MG63 (cell line): ENCODE measurements at regions not wholly inside any gene's neighbourhood (a gene's known extent, or its start where the extent isn't known, plus 50 kb on each side); places are given as distances from the start of the nearest gene placed in this dataset.
A peak's percentile ranks its signal among the peaks of the same experiment; 100 is the strongest.
"Not testable (repeated sequence)": the region's sequence is repeated elsewhere in the genome, so short reads cannot be mapped to it uniquely, and the experiment has no call there.

Experiments used
- DNase-seq: peaks from one replicate; pipeline ENCODE4 v3.0.0-alpha.2; 2020
- H3K27me3 ChIP-seq: fragments of 250-450 bp; sonication (Bioruptor Pico); 2 replicates; pipeline ENCODE4 v1.5.1; 2020; ENCODE audit warnings: mild to moderate bottlenecking, moderate library complexity
- H3K36me3 ChIP-seq: fragments of 250-450 bp; sonication (Bioruptor Pico); 2 replicates; pipeline ENCODE4 v1.5.1; 2020; ENCODE audit warnings: mild to moderate bottlenecking, moderate library complexity
- H3K4me3 ChIP-seq: fragments of 250-450 bp; sonication (Bioruptor Pico); 2 replicates; pipeline ENCODE4 v1.5.1; 2020; ENCODE audit warnings: mild to moderate bottlenecking, moderate library complexity
- H3K9me3 ChIP-seq: fragments of 250-450 bp; sonication (Bioruptor Pico); 2 replicates; pipeline ENCODE4 v1.5.1; 2020; ENCODE audit warnings: mild to moderate bottlenecking, moderate library complexity

DNA sequence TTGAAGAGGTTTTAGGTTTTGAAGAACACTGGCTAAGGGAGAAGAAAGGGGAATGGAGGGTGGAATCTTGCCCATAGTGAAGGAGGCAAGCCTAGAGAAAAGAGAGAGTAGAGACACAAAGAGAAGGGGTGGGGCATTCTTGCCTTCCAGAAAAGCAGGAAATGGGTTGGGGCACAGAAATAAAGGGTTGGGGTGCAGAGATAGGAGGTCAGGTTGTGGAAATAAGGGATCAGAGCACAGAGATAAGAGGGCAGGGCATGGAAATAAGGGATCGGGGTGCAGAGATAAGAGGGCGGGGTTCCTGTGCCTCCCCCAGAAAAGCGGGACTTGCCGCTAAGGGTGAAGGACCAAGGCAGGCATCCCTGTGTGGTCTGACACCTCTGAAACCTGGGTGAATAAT lies 69.9 kb downstream of the ALG1L2 start:
- H3K27me3 ChIP-seq, H3K9me3 ChIP-seq, H3K36me3 ChIP-seq, DNase-seq, H3K4me3 ChIP-seq: not testable (repeated sequence)

- H3K36me3 ChIP-seq, H3K4me3 ChIP-seq, H3K9me3 ChIP-seq, DNase-seq, H3K27me3 ChIP-seq: not testable (repeated sequence)
These were observed 71.6 kb downstream of the ALG1L2 start for GRCh38 chr3:130153247-130153646.

DNA sequence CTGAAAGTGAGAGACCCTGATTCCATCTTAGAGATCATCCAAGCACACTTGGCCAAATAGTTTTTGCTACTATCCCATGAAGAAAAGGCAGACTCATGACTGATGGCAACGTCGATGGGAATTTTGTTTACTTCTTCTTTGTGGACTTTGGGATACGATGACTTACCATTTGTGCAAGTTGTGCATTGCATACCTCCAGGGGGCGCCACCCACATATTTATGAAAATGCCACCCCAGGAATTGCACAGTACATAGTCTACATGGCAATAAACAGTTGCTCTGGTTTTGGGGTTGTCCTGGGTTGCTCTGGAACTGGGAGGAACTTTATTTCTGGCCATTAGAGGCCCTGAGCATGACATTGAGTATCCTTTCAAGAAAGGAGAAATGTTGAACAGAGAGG lies 73.8 kb downstream of the ALG1L2 start:
- not testable (repeated sequence) for DNase-seq, H3K4me3 ChIP-seq, H3K27me3 ChIP-seq, H3K9me3 ChIP-seq, H3K36me3 ChIP-seq

DNA sequence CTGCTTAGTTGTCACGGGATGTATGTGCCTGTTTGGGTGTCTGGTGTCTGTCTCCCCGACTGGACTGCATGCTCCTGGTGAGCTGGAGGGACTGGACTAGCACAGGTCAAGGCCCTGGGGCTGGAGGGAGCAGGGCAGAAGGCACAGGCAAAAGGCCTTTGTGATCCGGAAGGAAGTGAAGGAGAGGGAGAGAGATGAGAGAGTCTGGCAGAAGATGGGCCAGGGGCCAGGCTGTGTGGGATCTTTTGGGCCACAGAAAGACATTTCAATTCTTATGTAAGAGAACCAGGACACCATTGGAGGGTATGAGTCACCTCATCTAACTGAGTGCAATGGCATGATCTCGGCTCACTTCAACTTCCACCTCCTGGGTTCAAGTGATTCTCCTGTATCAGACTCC lies 85.2 kb downstream of the ALG1L2 start:
- H3K4me3 ChIP-seq, H3K36me3 ChIP-seq, DNase-seq, H3K9me3 ChIP-seq, H3K27me3 ChIP-seq: not testable (repeated sequence)

- H3K36me3 ChIP-seq, DNase-seq, H3K9me3 ChIP-seq, H3K4me3 ChIP-seq, H3K27me3 ChIP-seq: not testable (repeated sequence)
These were observed 93.6 kb downstream of the ALG1L2 start for GRCh38 chr3:130175195-130175594.

- DNase-seq, H3K9me3 ChIP-seq, H3K4me3 ChIP-seq, H3K27me3 ChIP-seq, H3K36me3 ChIP-seq: not testable (repeated sequence)
These were observed 95.0 kb downstream of the ALG1L2 start for GRCh38 chr3:130176476-130177256.

- H3K27me3 ChIP-seq, H3K9me3 ChIP-seq, DNase-seq, H3K36me3 ChIP-seq, H3K4me3 ChIP-seq: not testable (repeated sequence)
These were observed 97.2 kb downstream of the ALG1L2 start for GRCh38 chr3:130178835-130179234.

DNA sequence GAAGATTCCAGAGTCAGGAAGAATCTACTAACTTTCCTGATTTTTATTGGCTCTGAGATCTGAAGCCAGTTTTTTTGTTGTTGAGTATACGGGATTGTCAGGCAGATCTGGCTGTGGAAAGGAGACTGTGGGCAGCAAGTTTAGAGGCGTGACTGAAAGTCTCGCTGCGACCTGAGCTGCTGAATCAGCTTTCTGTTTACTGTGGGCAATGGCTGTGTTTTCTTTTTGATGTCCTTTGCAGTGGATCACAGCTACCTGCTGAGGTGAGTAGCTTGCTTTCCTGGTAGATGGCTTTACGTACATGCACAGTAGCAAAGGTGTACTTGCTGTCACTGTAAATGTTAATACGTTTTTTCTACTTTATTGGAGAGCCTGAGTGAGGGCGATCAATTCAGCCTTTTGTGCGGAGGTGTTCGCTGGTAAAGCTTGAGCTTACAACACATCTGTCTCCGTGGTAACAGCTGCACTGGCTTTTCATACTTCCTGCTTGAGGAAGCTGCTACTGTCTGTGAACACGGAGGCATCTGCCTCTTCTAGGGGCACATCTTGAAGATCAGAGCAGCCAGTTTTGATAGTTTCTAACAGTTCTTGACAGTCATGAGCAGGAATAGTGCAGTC lies 97.8 kb downstream of the ALG1L2 start:
- H3K4me3 ChIP-seq, H3K9me3 ChIP-seq, H3K36me3 ChIP-seq, H3K27me3 ChIP-seq: not testable (repeated sequence)
- DNase-seq = peak; percentile 9

DNA sequence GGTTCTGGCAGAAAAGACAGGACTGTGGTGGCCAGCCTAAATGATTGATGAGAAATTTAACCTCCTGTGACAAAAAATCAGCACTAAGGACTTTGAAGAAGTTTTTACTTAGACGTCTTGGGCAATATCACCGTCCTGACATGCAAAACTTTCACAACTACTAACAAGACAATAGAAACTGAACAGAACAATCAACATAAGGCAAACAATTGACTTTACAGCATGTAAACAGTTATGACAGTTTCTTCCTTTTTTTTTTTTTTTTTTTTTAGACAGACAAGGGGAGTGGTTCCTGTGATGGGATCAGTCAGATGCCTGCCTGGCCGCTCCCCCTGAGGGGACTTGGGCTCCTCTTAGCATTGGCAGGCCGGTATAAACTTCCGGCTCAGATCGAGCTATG lies 100.8 kb downstream of the ALG1L2 start:
- H3K4me3 ChIP-seq, DNase-seq, H3K9me3 ChIP-seq, H3K27me3 ChIP-seq, H3K36me3 ChIP-seq: not testable (repeated sequence)

- H3K9me3 ChIP-seq, H3K36me3 ChIP-seq, DNase-seq, H3K4me3 ChIP-seq, H3K27me3 ChIP-seq: not testable (repeated sequence)
These were observed 102.1 kb downstream of the ALG1L2 start for GRCh38 chr3:130183689-130184088.

GRCh38 chr3:130184152-130185024 lies 102.8 kb downstream of the ALG1L2 start:
- H3K9me3 ChIP-seq, H3K36me3 ChIP-seq, H3K4me3 ChIP-seq, H3K27me3 ChIP-seq, DNase-seq: not testable (repeated sequence)

- H3K4me3 ChIP-seq, H3K36me3 ChIP-seq, DNase-seq, H3K9me3 ChIP-seq, H3K27me3 ChIP-seq: not testable (repeated sequence)
These were observed 119.6 kb downstream of the ALG1L2 start for GRCh38 chr3:130201272-130201671.

DNA sequence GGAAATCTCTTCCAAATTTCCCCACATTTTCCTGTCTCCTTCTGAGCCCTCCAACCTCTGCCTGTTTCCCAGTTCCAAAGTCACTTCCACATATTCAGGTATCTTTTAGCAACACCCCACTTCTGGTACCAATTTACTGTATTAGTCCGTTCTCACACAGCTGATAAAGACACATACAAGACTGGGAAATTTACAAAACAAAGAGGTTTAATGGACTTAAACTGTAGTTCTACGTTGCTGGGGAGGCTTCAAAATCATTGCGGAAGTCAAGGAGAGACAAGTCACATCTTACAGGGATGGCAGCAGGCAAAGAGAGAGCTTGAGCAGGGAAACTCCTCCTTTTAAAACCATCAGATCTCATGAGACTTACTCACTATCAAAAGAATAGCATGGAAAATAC lies 122.0 kb downstream of the ALG1L2 start:
- not testable (repeated sequence) for DNase-seq, H3K36me3 ChIP-seq, H3K27me3 ChIP-seq, H3K4me3 ChIP-seq, H3K9me3 ChIP-seq

- Histone ChIP-seq H3K9me3 (no peaks in the 10 kb centered on the region), H3K36me3 (no peaks in the 10 kb centered on the region), H3K27me3 (peaks cover 35% of the 10 kb centered on the region), H3K4me3 (no peak overlapping the region)
- DNase-seq = no peak
These were observed 117.9 kb upstream of the COL6A5 start for GRCh38 chr3:130227540-130227939.

- H3K4me3 ChIP-seq = no peak overlapping the region
- no peaks in the 10 kb centered on the region for H3K9me3 ChIP-seq
- H3K36me3 ChIP-seq = no peaks in the 10 kb centered on the region
- DNase-seq = no peak
- peaks cover 13% of the 10 kb centered on the region for H3K27me3 ChIP-seq
These were observed 102.5 kb upstream of the COL6A5 start for GRCh38 chr3:130242850-130243569.

DNA sequence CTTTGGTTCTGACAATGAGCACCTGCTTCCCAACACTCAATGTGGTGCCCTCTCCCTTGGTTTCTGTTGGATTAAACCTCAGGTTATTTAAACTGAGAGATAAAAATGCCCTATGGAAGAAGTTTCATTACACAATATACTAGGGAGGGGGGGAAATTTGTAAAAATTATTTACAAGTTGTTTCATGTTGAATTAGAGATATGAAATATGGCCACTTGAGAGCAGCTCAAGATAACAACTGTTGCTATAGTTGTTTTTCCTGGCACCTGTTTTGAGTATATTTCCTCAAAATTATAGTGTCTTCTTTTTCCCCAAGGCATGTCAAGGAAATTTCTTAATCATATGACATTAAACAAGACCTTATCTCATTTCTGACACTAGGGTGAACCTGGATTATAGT lies 101.7 kb upstream of the COL6A5 start:
- no peaks in the 10 kb centered on the region for H3K36me3 ChIP-seq
- H3K9me3 ChIP-seq = no peaks in the 10 kb centered on the region
- peaks cover 13% of the 10 kb centered on the region for H3K27me3 ChIP-seq
- no peak for DNase-seq
- H3K4me3 ChIP-seq = no peak overlapping the region

DNA sequence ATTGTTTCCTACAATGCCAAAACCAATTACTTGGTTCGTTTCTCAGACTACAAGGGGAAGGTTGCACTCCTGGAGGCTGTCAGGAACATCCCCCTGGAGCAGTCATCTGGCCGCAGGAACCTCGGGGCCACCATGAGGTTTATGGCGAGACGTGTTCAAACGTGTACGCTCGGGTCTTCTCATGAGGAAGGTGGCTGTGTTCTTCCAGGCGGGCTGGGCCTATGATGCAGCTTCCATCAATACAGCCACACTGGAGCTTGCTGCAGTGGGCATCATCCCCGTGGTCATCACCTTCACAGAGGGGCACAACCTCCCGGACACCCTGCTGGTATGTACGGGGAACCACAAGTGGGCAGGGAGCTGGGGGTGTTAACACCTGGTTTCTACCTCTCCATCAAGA lies 94.5 kb upstream of the COL6A5 start:
- no peak for DNase-seq
- H3K27me3 ChIP-seq = peaks cover 5% of the 10 kb centered on the region
- H3K9me3 ChIP-seq = no peaks in the 10 kb centered on the region
- no peak overlapping the region for H3K4me3 ChIP-seq
- no peaks in the 10 kb centered on the region for H3K36me3 ChIP-seq
